ENCODE measurements at regions not wholly inside any gene's neighbourhood (a gene's known extent, or its start where the extent isn't known, plus 50 kb on each side); places are given as distances from the start of the nearest gene placed in this dataset.

GRCh38 chr9:80586786-80587330, 1015.1 kb downstream of the TLE4 start:
- Histone ChIP-seq H3K4me1 (ENCODE audit: control insufficient read depth, insufficient read depth, low read length) (no peaks in the 10 kb centered on the region), H3K4me3 (ENCODE audit: low read depth in 2 of 2, low read length in 2 of 2) (no peak overlapping the region), H3K36me3 (ENCODE audit: control insufficient read depth, insufficient read depth, low read length) (no peaks in the 10 kb centered on the region), H3K27ac (ENCODE audit: low read length) (no peak overlapping the region), H3K27me3 (ENCODE audit: control insufficient read depth, insufficient read depth, low read length) (no peaks in the 10 kb centered on the region), H3K9me3 (ENCODE audit: control insufficient read depth, insufficient read depth, low read depth, low read length) (no peaks in the 10 kb centered on the region)
- CTCF ChIA-PET: no interaction called here
- in situ Hi-C loops (cut with HindIII; ENCODE audit: low pct_unique_long_range_greater_than_20kb, low sequenced_read_pairs): no loop called here
- DNase-seq (ENCODE audit: low read depth, low spot score): no peak
- no peak for ATAC-seq
- TF ChIP-seq REST (IDR thresholded peaks at IDR 0.05; ENCODE audit: insufficient read depth in 1 of 2, low read depth in 2 of 2, low read length in 1 of 2) (no peak), POLR2AphosphoS5 (IDR thresholded peaks at IDR 0.05; ENCODE audit: low read depth, low read length) (no peak), CTCF (IDR thresholded peaks at IDR 0.05) (no peak), TCF7L2 (IDR thresholded peaks at IDR 0.05; ENCODE audit: low read depth, low read length) (no peak), SIN3A (IDR thresholded peaks at IDR 0.05; ENCODE audit: borderline replicate concordance, insufficient read depth, low read depth, low read length) (no peak)
- intact Hi-C loops (cut with micrococcal nuclease; ENCODE audit: unreplicated experiment): no loop called here
- POLR2A ChIA-PET: no interaction called here
- no TSS peak for BruUV-seq (replicated peaks)

GRCh38 chr9:80571953-80572352, 1000.2 kb downstream of the TLE4 start:
- ATAC-seq (no peak), DNase-seq (ENCODE audit: low read depth, low spot score) (no peak)
- Histone ChIP-seq H3K27me3 (ENCODE audit: control insufficient read depth, insufficient read depth, low read length) (no peaks in the 10 kb centered on the region), H3K36me3 (ENCODE audit: control insufficient read depth, insufficient read depth, low read length) (no peaks in the 10 kb centered on the region), H3K27ac (ENCODE audit: low read length) (no peak overlapping the region), H3K9me3 (ENCODE audit: control insufficient read depth, insufficient read depth, low read depth, low read length) (no peaks in the 10 kb centered on the region; the same call in 1 of the 2 replicates), H3K4me3 (ENCODE audit: low read depth in 2 of 2, low read length in 2 of 2) (no peak overlapping the region), H3K4me1 (ENCODE audit: control insufficient read depth, insufficient read depth, low read length) (no peaks in the 10 kb centered on the region)
- no TSS peak for BruUV-seq (replicated peaks)
- POLR2A ChIA-PET: no interaction called here
- intact Hi-C loops (cut with micrococcal nuclease; ENCODE audit: unreplicated experiment) (no loop called here), in situ Hi-C loops (cut with HindIII; ENCODE audit: low pct_unique_long_range_greater_than_20kb, low sequenced_read_pairs) (no loop called here)
- TF ChIP-seq CTCF (IDR thresholded peaks at IDR 0.05) (no peak), TCF7L2 (IDR thresholded peaks at IDR 0.05; ENCODE audit: low read depth, low read length) (no peak), POLR2AphosphoS5 (IDR thresholded peaks at IDR 0.05; ENCODE audit: low read depth, low read length) (no peak)
- CTCF ChIA-PET: no interaction called here

All from Panc1 (cell line).